H1 (cell line): ENCODE measurements at regions not wholly inside any gene's neighbourhood (a gene's known extent, or its start where the extent isn't known, plus 50 kb on each side); places are given as distances from the start of the nearest gene placed in this dataset.

Source experiments
- CTCF ChIA-PET: fragments of 300-600 bp; sonication (Branson Sonifier 250); formaldehyde crosslinking; loops from one replicate; lab custom pipeline; 2021; ENCODE audit not compliant: partially characterized antibody; lab: Charles Lee
- POLR2A ChIA-PET: fragments of 300-600 bp; sonication (Branson Sonifier 250); formaldehyde crosslinking; loops from one replicate; lab custom pipeline; 2021; ENCODE audit warnings: inconsistent platforms; ENCODE audit not compliant: partially characterized antibody; lab: Charles Lee
- DNase-seq, 2 experiments: peaks; one replicate each; pipeline versions ENCODE4 v3.0.0 to v3.0.0-alpha.2; 2010 to 2022; ENCODE audit warnings: low spot score in 2 of 2, low read depth in 1 of 2, mixed read lengths in 1 of 2
- FAIRE-seq: peaks from 2 replicates; lab custom pipeline; 2011; peaks lifted over from hg19 to GRCh38; lab: Jason Lieb, UNC
- H2AFZ ChIP-seq: 2 replicates; pipeline ENCODE4 v1.8.1; 2012; ENCODE audit warnings: low read length, inconsistent platforms
- H2AK5ac ChIP-seq: 2 replicates; pipeline ENCODE4 v1.6.1; 2013; ENCODE audit warnings: low read depth, low read length
- H2BK120ac ChIP-seq: replicated peaks from 2 replicates; pipeline ENCODE3; 2013; ENCODE audit warnings: low read depth, low read length, inconsistent platforms
- H2BK12ac ChIP-seq: 2 replicates; pipeline ENCODE4 v1.6.1; 2013; ENCODE audit warnings: low read depth, low read length
- H2BK15ac ChIP-seq: 2 replicates; pipeline ENCODE4 v1.6.1; 2013; ENCODE audit warnings: low read length
- H2BK20ac ChIP-seq: 2 replicates; pipeline ENCODE4 v1.6.1; 2013; ENCODE audit warnings: low read length
- H2BK5ac ChIP-seq: 2 replicates; pipeline ENCODE4 v1.6.1; 2013; ENCODE audit warnings: low read depth, low read length
- H3K14ac ChIP-seq: 2 replicates; pipeline ENCODE4 v1.6.1; 2013; ENCODE audit warnings: inconsistent platforms; ENCODE audit not compliant: insufficient read length
- H3K18ac ChIP-seq: 2 replicates; pipeline ENCODE4 v1.6.1; 2013; ENCODE audit warnings: low read length; ENCODE audit errors: extremely low read depth
- H3K23ac ChIP-seq: 2 replicates; pipeline ENCODE4 v1.6.1; 2013; ENCODE audit warnings: inconsistent platforms; ENCODE audit not compliant: insufficient read length
- H3K23me2 ChIP-seq: 2 replicates; pipeline ENCODE4 v1.6.1; 2013; ENCODE audit warnings: low read depth, low read length
- H3K27ac ChIP-seq: 2 replicates; pipeline ENCODE4 v1.6.1; 2011; ENCODE audit warnings: low read depth, low read length, inconsistent platforms
- H3K27me3 ChIP-seq, 4 experiments: replicated peaks in 1 of 4; 1 replicate in 1 of 4; 2 replicates in 3 of 4; pipeline versions ENCODE4 v1.6.1 to v1.8.1; 2011 to 2013; ENCODE audit warnings: low read length in 3 of 4, mild to moderate bottlenecking in 3 of 4, inconsistent platforms in 2 of 4, mixed read lengths in 2 of 4, moderate library complexity in 1 of 4; ENCODE audit not compliant: control insufficient read depth in 3 of 4, insufficient read depth in 3 of 4; ENCODE audit errors: extremely low read depth in 1 of 4
- H3K36me3 ChIP-seq, 4 experiments: 2 replicates each; pipeline versions ENCODE4 v1.6.1 to v1.8.1; 2011 to 2013; ENCODE audit warnings: mild to moderate bottlenecking in 4 of 4, low read length in 3 of 4, moderate library complexity in 2 of 4, control low read depth in 1 of 4, inconsistent platforms in 1 of 4; ENCODE audit not compliant: insufficient read depth in 4 of 4, control insufficient read depth in 2 of 4
- H3K4ac ChIP-seq: replicated peaks from 2 replicates; pipeline ENCODE3; 2013; ENCODE audit warnings: low read length, low read depth, mixed read lengths, inconsistent platforms; ENCODE audit not compliant: insufficient read length
- H3K4me1 ChIP-seq, 4 experiments: replicated peaks in 1 of 4; 1 replicate in 1 of 4; 2 replicates in 3 of 4; pipeline versions ENCODE4 v1.6.1 to v1.8.1; 2011 to 2013; ENCODE audit warnings: low read length in 3 of 4, inconsistent platforms in 2 of 4, mixed read lengths in 1 of 4; ENCODE audit not compliant: insufficient read depth in 4 of 4, control insufficient read depth in 3 of 4
- H3K4me2 ChIP-seq, 2 experiments: 2 replicates each; pipeline versions ENCODE4 v1.6.1 to v1.8.1; 2011 to 2013; ENCODE audit warnings: low read depth in 2 of 2, low read length in 2 of 2, control low read depth in 1 of 2, inconsistent platforms in 1 of 2, mild to moderate bottlenecking in 1 of 2; ENCODE audit not compliant: insufficient read depth in 1 of 2
- H3K4me3 ChIP-seq, 4 experiments: fragments of 200-600, 300-600 bp in 1 of 4; sonication (generic), shearing (Covaris generic), sonication (Bioruptor Twin) in 1 of 4; 2 replicates each; pipeline versions ENCODE4 v1.5.1 to v1.8.1; 2011 to 2016; ENCODE audit warnings: low read length in 4 of 4, low read depth in 3 of 4, control low read depth in 2 of 4, inconsistent platforms in 2 of 4, mild to moderate bottlenecking in 2 of 4, mixed read lengths in 1 of 4, moderate library complexity in 1 of 4; ENCODE audit not compliant: insufficient read depth in 2 of 4; ENCODE audit errors: extremely low read depth in 1 of 4
- H3K56ac ChIP-seq: replicated peaks from 2 replicates; pipeline ENCODE3; 2013; ENCODE audit warnings: low read depth, mild to moderate bottlenecking, mixed read lengths, low read length, inconsistent platforms; ENCODE audit not compliant: insufficient read length
- H3K79me1 ChIP-seq: 2 replicates; pipeline ENCODE4 v1.6.1; 2013; ENCODE audit warnings: low read depth, low read length, control low read depth
- H3K79me2 ChIP-seq, 2 experiments: 2 replicates each; pipeline versions ENCODE4 v1.6.1 to v1.8.1; 2012 to 2013; ENCODE audit warnings: low read length in 2 of 2, mild to moderate bottlenecking in 2 of 2, inconsistent platforms in 1 of 2; ENCODE audit not compliant: insufficient read depth in 2 of 2, control insufficient read depth in 1 of 2
- H3K9ac ChIP-seq, 4 experiments: replicated peaks in 1 of 4; 1 replicate in 1 of 4; 2 replicates in 3 of 4; pipeline versions ENCODE4 v1.6.1 to v1.8.1; 2011 to 2013; ENCODE audit warnings: low read depth in 3 of 4, low read length in 3 of 4, control low read depth in 2 of 4, mild to moderate bottlenecking in 2 of 4, moderate library complexity in 2 of 4, inconsistent platforms in 1 of 4; ENCODE audit errors: extremely low read depth in 1 of 4
- H3K9me3 ChIP-seq, 2 experiments: 2 replicates each; pipeline versions ENCODE4 v1.6.1 to v1.8.1; 2012 to 2013; ENCODE audit warnings: mild to moderate bottlenecking in 2 of 2, moderate library complexity in 2 of 2, control low read depth in 1 of 2, inconsistent platforms in 1 of 2, low read depth in 1 of 2, low read length in 1 of 2, mixed read lengths in 1 of 2; ENCODE audit not compliant: insufficient read depth in 2 of 2
- H4K20me1 ChIP-seq, 2 experiments: replicated peaks in 1 of 2; 2 replicates each; pipeline versions ENCODE3 to v1.8.1; 2011 to 2013; ENCODE audit warnings: inconsistent platforms in 2 of 2, low read length in 2 of 2, mild to moderate bottlenecking in 1 of 2; ENCODE audit not compliant: insufficient read depth in 2 of 2, control insufficient read depth in 1 of 2
- H4K5ac ChIP-seq: 2 replicates; pipeline ENCODE4 v1.6.1; 2013; ENCODE audit warnings: low read length, low read depth, mixed read lengths, inconsistent platforms; ENCODE audit not compliant: insufficient read length
- H4K8ac ChIP-seq: 2 replicates; pipeline ENCODE4 v1.8.0; 2013; ENCODE audit warnings: mild to moderate bottlenecking, moderate library complexity, low read length, inconsistent platforms; ENCODE audit not compliant: insufficient read depth; ENCODE audit errors: extremely low read depth
- H4K91ac ChIP-seq: replicated peaks from 2 replicates; pipeline ENCODE3; 2013; ENCODE audit warnings: low read length, mixed read lengths, inconsistent platforms; ENCODE audit not compliant: insufficient read length
- CHD2 ChIP-seq: IDR thresholded peaks from 2 replicates; pipeline ENCODE4 v1.6.1; 2012; ENCODE audit warnings: low read length, improper control_type of control experiment
- GABPA ChIP-seq: IDR thresholded peaks from 2 replicates; pipeline ENCODE4 v1.6.1; 2011; ENCODE audit warnings: mild to moderate bottlenecking, low read length, moderate library complexity, borderline replicate concordance; ENCODE audit not compliant: insufficient read depth
- NANOG ChIP-seq: IDR thresholded peaks from 2 replicates; pipeline ENCODE4 v1.6.1; 2011; ENCODE audit warnings: low read length, low read depth, mild to moderate bottlenecking, inconsistent platforms; ENCODE audit not compliant: insufficient read depth, poor library complexity, severe bottlenecking
- POU5F1 ChIP-seq: IDR thresholded peaks from 2 replicates; pipeline ENCODE4 v1.6.1; 2011; ENCODE audit warnings: low read depth, mild to moderate bottlenecking, low read length, moderate library complexity
- SP4 ChIP-seq: IDR thresholded peaks from 2 replicates; pipeline ENCODE4 v1.6.1; 2012; ENCODE audit warnings: low read length, inconsistent platforms
- WGBS, 2 experiments: shearing (Covaris generic) in 1 of 2; methylation state at CpG; one replicate each; pipeline versions ENCODE4 v1.1.6 to v1.1.7; 2013 to 2015; ENCODE audit warnings: low lambda C conversion rate in 2 of 2, mixed read lengths in 2 of 2, inconsistent platforms in 1 of 2, low coverage in 1 of 2, missing lambda C conversion rate in 1 of 2; ENCODE audit not compliant: insufficient replicate concordance in 2 of 2, insufficient coverage in 1 of 2, insufficient read length in 1 of 2; ENCODE audit errors: extremely low coverage in 1 of 2, missing lambda C conversion rate in 1 of 2; 5-methylcytosine and 5-hydroxymethylcytosine counted together

DNA sequence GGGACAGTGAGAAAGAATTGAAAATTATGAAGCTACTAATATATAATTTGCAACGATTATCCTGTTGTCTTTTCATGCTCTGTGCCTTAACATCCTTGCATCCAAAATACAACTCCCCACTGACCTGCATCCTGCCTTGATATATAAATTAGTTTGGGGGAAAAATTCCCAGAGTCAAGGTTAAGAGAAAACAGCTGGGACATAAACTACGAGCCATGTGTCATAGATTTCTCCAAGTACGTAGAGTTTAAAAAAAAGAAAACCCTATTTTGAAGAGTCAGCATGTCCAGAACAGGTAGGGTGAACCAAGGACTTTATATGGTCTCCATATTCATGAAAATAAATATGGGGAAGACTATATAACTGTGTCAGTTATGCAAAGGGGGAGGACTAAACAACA lies 123.8 kb upstream of the MARCKS start:
- ChIA-PET POLR2A (interaction anchor here (0.6 kb wide), 1 partner anchor 84 kb away, joined by 4 read pairs; no protein-coding TSS in a partner anchor), CTCF (interaction anchor here (1.0 to 2.2 kb wide), 2 partner anchors 12 to 44 kb away, joined by 3 to 6 read pairs; no protein-coding TSS in a partner anchor)
- no peaks in the 10 kb centered on the region for H3K36me3 ChIP-seq
- H3K18ac ChIP-seq, result no peak overlapping the region
- H2BK15ac ChIP-seq, result no peak overlapping the region
- no peaks in the 10 kb centered on the region for H3K79me2 ChIP-seq
- no peak overlapping the region for H3K27ac ChIP-seq
- H4K91ac ChIP-seq, result no peak overlapping the region
- H2BK12ac ChIP-seq, result no peak overlapping the region
- H4K20me1 ChIP-seq, result no peaks in the 10 kb centered on the region
- FAIRE-seq (no peak), DNase-seq (no peak)
- no peaks in the 10 kb centered on the region for H3K79me1 ChIP-seq
- no peak overlapping the region for H3K23ac ChIP-seq
- no peak overlapping the region for H3K56ac ChIP-seq
- no peak overlapping the region for H3K4me2 ChIP-seq
- no peaks in the 10 kb centered on the region for H3K27me3 ChIP-seq
- H2BK20ac ChIP-seq, result no peak overlapping the region
- H4K5ac ChIP-seq, result no peak overlapping the region
- no peak overlapping the region for H3K4me3 ChIP-seq
- no peaks in the 10 kb centered on the region for H3K23me2 ChIP-seq
- H3K9me3 ChIP-seq, result no peaks in the 10 kb centered on the region
- no peak overlapping the region for H2AFZ ChIP-seq
- no peak overlapping the region for H3K14ac ChIP-seq
- H2BK120ac ChIP-seq, result no peak overlapping the region
- no peak overlapping the region for H3K9ac ChIP-seq
- H3K4ac ChIP-seq, result no peak overlapping the region
- H2AK5ac ChIP-seq, result no peak overlapping the region
- WGBS, 2 experiments, result 81% methylated on average over 3 of the region's 3 CpGs; no CpG with 5 or more reads in 1 of the 2 experiments
- no peak for TF ChIP-seq CHD2
- no peak for TF ChIP-seq SP4
- no peak for TF ChIP-seq GABPA
- TF ChIP-seq POU5F1, result no peak
- TF ChIP-seq NANOG, result no peak
- TF ChIP-seq, all 59 proteins: peak for 0
- 0 out of 7 replicates have a peak, but pooled peaks cover 0 to 2% (median 0%) of the 10 kb centered on the region in 4 experiments for H3K4me1 ChIP-seq
- no peak overlapping the region for H2BK5ac ChIP-seq
- H4K8ac ChIP-seq, result no peak overlapping the region
